ENCODE measurements at regions not wholly inside any gene's neighbourhood (a gene's known extent, or its start where the extent isn't known, plus 50 kb on each side); places are given as distances from the start of the nearest gene placed in this dataset.

DNA sequence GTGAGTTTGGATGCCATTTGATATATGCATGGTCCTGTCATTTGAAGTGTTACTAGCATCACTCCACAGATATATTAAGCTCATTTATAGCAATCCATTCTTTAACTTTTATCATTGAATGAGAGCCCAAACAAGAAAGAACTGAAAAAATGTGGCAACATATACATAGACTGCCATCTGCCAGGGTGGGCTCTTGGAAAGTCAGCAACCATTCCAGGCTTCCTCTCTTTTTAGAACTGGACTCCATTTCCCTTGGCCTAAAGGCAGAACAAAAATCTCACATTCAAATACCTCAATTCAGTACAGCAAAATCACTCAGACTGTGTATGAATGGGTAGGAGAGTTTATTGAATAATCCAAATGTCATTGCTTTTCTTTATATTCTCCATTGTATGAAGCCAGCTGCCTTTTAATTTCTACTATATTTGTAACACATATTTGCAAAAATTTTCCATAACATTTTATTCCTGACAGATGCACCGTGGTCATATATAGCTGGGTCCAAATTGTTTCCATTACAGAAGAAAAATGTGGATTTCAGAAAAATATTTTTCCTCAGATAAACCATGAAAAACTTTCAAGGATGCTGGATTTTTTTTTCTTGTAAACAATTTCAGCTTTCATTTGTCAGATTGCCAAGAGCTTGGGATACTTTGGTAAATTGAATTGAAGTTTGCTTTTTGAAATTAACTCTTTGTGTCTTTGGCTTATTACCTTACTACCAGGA is 1252.3 kb upstream of the SEL1L start:
- Histone ChIP-seq H3K4me1 (ENCODE audit: control insufficient read depth in 5 of 5, insufficient read depth in 5 of 5, low read length in 5 of 5) (peaks cover 0 to 23% (median 0%) of the 10 kb centered on the region in 5 donors), H3K27me3 (ENCODE audit: control insufficient read depth in 3 of 3, insufficient read depth in 3 of 3, low read length in 2 of 3) (no peaks in the 10 kb centered on the region), H3K27ac (ENCODE audit: low read depth in 1 of 2, low read length in 1 of 2) (no peak overlapping the region), H3K36me3 (ENCODE audit: control insufficient read depth in 4 of 4, insufficient read depth in 4 of 4, low read length in 4 of 4) (no peaks in the 10 kb centered on the region), H3K4me3 (no peak overlapping the region), H3K9me3 (ENCODE audit: control insufficient read depth in 4 of 4, insufficient read depth in 3 of 4, low read length in 3 of 4) (peaks cover 0 to 1% (median 0%) of the 10 kb centered on the region in 4 donors), H3K9ac (ENCODE audit: insufficient read depth in 1 of 2, low read length in 2 of 2) (no peak overlapping the region)
- ATAC-seq (ENCODE audit: insufficient read depth, low FRiP score) (no peak), DNase-seq (peak in 2 of 3 donors; percentile 46 to 58)
- TF ChIP-seq, protein P1, sequence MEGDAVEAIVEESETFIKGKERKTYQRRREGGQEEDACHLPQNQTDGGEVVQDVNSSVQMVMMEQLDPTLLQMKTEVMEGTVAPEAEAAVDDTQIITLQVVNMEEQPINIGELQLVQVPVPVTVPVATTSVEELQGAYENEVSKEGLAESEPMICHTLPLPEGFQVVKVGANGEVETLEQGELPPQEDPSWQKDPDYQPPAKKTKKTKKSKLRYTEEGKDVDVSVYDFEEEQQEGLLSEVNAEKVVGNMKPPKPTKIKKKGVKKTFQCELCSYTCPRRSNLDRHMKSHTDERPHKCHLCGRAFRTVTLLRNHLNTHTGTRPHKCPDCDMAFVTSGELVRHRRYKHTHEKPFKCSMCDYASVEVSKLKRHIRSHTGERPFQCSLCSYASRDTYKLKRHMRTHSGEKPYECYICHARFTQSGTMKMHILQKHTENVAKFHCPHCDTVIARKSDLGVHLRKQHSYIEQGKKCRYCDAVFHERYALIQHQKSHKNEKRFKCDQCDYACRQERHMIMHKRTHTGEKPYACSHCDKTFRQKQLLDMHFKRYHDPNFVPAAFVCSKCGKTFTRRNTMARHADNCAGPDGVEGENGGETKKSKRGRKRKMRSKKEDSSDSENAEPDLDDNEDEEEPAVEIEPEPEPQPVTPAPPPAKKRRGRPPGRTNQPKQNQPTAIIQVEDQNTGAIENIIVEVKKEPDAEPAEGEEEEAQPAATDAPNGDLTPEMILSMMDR (IDR thresholded peaks at IDR 0.05; ENCODE audit: control extremely low read depth, extremely low read depth), result no peak
- WGBS, 2 donors, result 55 to 59% methylated on average over 1 of the region's 1 CpG

DNA sequence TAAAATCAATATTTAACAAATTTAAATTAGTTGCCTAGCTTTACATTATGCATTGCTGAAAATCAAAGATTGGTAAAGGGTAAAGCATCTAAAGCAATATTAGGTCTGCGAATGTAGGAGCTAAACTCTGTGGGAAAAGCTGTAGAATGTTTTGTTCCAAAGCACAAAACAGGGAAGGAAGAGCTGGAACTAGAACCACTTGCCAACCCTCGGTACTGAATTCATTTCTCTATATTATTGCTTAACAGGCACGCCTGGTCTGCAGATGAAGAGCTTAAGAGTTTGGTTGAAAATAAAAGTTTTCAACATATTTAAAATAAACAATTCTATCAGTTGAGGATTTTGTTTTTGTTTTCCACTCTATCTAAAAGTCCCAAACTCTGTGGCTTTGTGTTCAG is 1252.8 kb upstream of the SEL1L start:
- no peaks in the 10 kb centered on the region for H3K27me3 ChIP-seq (ENCODE audit: control insufficient read depth in 3 of 3, insufficient read depth in 3 of 3, low read length in 2 of 3)
- no peak overlapping the region for H3K9ac ChIP-seq (ENCODE audit: insufficient read depth in 1 of 2, low read length in 2 of 2)
- peaks cover 0 to 1% (median 0%) of the 10 kb centered on the region in 4 donors for H3K9me3 ChIP-seq (ENCODE audit: control insufficient read depth in 4 of 4, insufficient read depth in 3 of 4, low read length in 3 of 4)
- no peak for ATAC-seq (ENCODE audit: insufficient read depth, low FRiP score)
- H3K27ac ChIP-seq (ENCODE audit: low read depth in 1 of 2, low read length in 1 of 2), result no peak overlapping the region
- 70 to 87% methylated on average over 3 of the region's 3 CpGs for WGBS, 2 donors
- DNase-seq, result peak in 1 of 3 donors; percentile 34
- no peaks in the 10 kb centered on the region for H3K36me3 ChIP-seq (ENCODE audit: control insufficient read depth in 4 of 4, insufficient read depth in 4 of 4, low read length in 4 of 4)
- peaks cover 0 to 24% (median 0%) of the 10 kb centered on the region in 5 donors for H3K4me1 ChIP-seq (ENCODE audit: control insufficient read depth in 5 of 5, insufficient read depth in 5 of 5, low read length in 5 of 5)
- no peak overlapping the region for H3K4me3 ChIP-seq
- TF ChIP-seq, protein P1 (IDR thresholded peaks at IDR 0.05; ENCODE audit: control extremely low read depth, extremely low read depth), result no peak

DNA sequence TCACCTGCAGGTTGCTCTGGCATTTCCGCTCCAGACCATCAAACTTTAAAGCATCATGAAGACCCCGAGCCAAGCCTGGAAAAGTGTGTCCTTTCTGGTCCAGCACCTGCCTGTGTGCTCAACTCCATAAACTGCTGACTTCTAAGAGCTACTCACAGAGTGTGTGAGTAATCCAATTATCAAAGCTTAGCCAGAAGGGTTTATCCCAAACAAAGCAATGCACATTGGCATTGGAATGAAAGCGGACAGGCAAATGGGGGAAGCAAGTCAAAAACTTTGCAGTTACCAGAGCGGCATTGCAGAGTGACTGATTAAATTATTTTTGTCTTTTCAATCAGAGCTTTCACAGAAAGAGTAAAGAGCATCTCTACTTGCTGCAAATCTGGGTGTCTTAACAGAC is 1262.4 kb upstream of the SEL1L start:
- 89% methylated on average over 4 of the region's 4 CpGs for WGBS, 2 donors
- no peaks in the 10 kb centered on the region for H3K36me3 ChIP-seq (ENCODE audit: control insufficient read depth in 4 of 4, insufficient read depth in 4 of 4, low read length in 4 of 4)
- H3K9me3 ChIP-seq (ENCODE audit: control insufficient read depth in 4 of 4, insufficient read depth in 3 of 4, low read length in 3 of 4), result no peaks in the 10 kb centered on the region
- H3K27me3 ChIP-seq (ENCODE audit: control insufficient read depth in 3 of 3, insufficient read depth in 3 of 3, low read length in 2 of 3), result no peaks in the 10 kb centered on the region
- TF ChIP-seq, protein P1 (IDR thresholded peaks at IDR 0.05; ENCODE audit: control extremely low read depth, extremely low read depth), result no peak
- DNase-seq, result no peak
- H3K4me1 ChIP-seq (ENCODE audit: control insufficient read depth in 5 of 5, insufficient read depth in 5 of 5, low read length in 5 of 5), result peaks cover 0 to 8% (median 0%) of the 10 kb centered on the region in 5 donors
- H3K9ac ChIP-seq (ENCODE audit: insufficient read depth in 1 of 2, low read length in 2 of 2), result no peak overlapping the region
- H3K27ac ChIP-seq (ENCODE audit: low read depth in 1 of 2, low read length in 1 of 2), result no peak overlapping the region
- ATAC-seq (ENCODE audit: insufficient read depth, low FRiP score), result no peak
- H3K4me3 ChIP-seq, result no peak overlapping the region
